Peyer's patch (tissue), 4 donors: ENCODE measurements at regions not wholly inside any gene's neighbourhood (a gene's known extent, or its start where the extent isn't known, plus 50 kb on each side); places are given as distances from the start of the nearest gene placed in this dataset.

Experiments used
- DNase-seq, 3 donors: peaks; one replicate each; pipeline ENCODE4 v3.0.0-alpha.2; 2017 to 2019
- H3K27ac ChIP-seq, 4 donors: fragments of 200-600 bp; sonication (generic); one replicate each; pipeline ENCODE4 v1.5.1; 2016 to 2019
- H3K27me3 ChIP-seq, 2 donors: fragments of 200-600 bp; sonication (generic); one replicate each; pipeline ENCODE4 v1.5.1; 2019
- H3K36me3 ChIP-seq, 3 donors: fragments of 200-600 bp; sonication (generic); one replicate each; pipeline ENCODE4 v1.5.1; 2016 to 2019
- H3K4me1 ChIP-seq, 4 donors: fragments of 200-600 bp; sonication (generic); one replicate each; pipeline ENCODE4 v1.5.1; 2016 to 2019
- H3K4me3 ChIP-seq, 4 donors: fragments of 200-600 bp; sonication (generic); 1 replicate in 3 of 4; 2 replicates in 1 of 4; pipeline ENCODE4 v1.5.1; 2016 to 2019; ENCODE audit warnings: mild to moderate bottlenecking in 1 of 4
- H3K9me3 ChIP-seq, 4 donors: fragments of 200-600 bp; sonication (generic); one replicate each; pipeline ENCODE4 v1.5.1; 2016 to 2019; ENCODE audit warnings: mild to moderate bottlenecking in 1 of 4
- CTCF ChIP-seq, 6 experiments: fragments of 450-650 bp in 4 of 6; fragments of 200-600 bp in 2 of 6; sonication (generic) in 1 of 6; IDR thresholded peaks; one replicate each; pipeline ENCODE4 v1.5.1; 2017 to 2019; ENCODE audit warnings: antibody characterized with exemption in 6 of 6, mild to moderate bottlenecking in 3 of 6, moderate library complexity in 1 of 6
- POLR2A ChIP-seq, 2 donors: fragments of 450-650 bp; IDR thresholded peaks; one replicate each; pipeline ENCODE4 v1.5.1; 2017; ENCODE audit warnings: antibody characterized with exemption in 2 of 2, mild to moderate bottlenecking in 2 of 2, moderate library complexity in 2 of 2

- no peaks in the 10 kb centered on the region for H3K27me3 ChIP-seq
- no peaks in the 10 kb centered on the region for H3K9me3 ChIP-seq
- no peaks in the 10 kb centered on the region for H3K4me1 ChIP-seq
- H3K36me3 ChIP-seq: no peaks in the 10 kb centered on the region
- TF ChIP-seq CTCF (IDR thresholded peaks at IDR 0.05): no peak
- no peak for TF ChIP-seq POLR2A (IDR thresholded peaks at IDR 0.05)
- H3K27ac ChIP-seq: no peak overlapping the region
- DNase-seq: no peak
- no peak overlapping the region for H3K4me3 ChIP-seq
These were observed 314.8 kb downstream of the DIPK2A start for GRCh38 chr3:144286235-144286910.

- no peaks in the 10 kb centered on the region for H3K4me1 ChIP-seq
- no peaks in the 10 kb centered on the region for H3K36me3 ChIP-seq
- H3K9me3 ChIP-seq: no peaks in the 10 kb centered on the region
- no peak overlapping the region for H3K27ac ChIP-seq
- no peak for DNase-seq
- TF ChIP-seq CTCF (IDR thresholded peaks at IDR 0.05): no peak
- no peak for TF ChIP-seq POLR2A (IDR thresholded peaks at IDR 0.05)
- no peaks in the 10 kb centered on the region for H3K27me3 ChIP-seq
- no peak overlapping the region for H3K4me3 ChIP-seq
These were observed 315.4 kb downstream of the DIPK2A start for GRCh38 chr3:144287001-144287400.

GRCh38 chr3:144289057-144289456 lies 317.4 kb downstream of the DIPK2A start:
- H3K4me1 ChIP-seq: no peaks in the 10 kb centered on the region
- no peaks in the 10 kb centered on the region for H3K27me3 ChIP-seq
- H3K9me3 ChIP-seq: no peaks in the 10 kb centered on the region
- H3K27ac ChIP-seq: no peak overlapping the region
- no peak overlapping the region for H3K4me3 ChIP-seq
- TF ChIP-seq POLR2A (IDR thresholded peaks at IDR 0.05): no peak
- TF ChIP-seq CTCF (IDR thresholded peaks at IDR 0.05): no peak
- no peaks in the 10 kb centered on the region for H3K36me3 ChIP-seq
- DNase-seq: no peak

- Histone ChIP-seq H3K27ac (no peak overlapping the region), H3K9me3 (no peaks in the 10 kb centered on the region), H3K27me3 (no peaks in the 10 kb centered on the region), H3K4me3 (no peak overlapping the region), H3K36me3 (no peaks in the 10 kb centered on the region), H3K4me1 (no peaks in the 10 kb centered on the region)
- TF ChIP-seq CTCF (IDR thresholded peaks at IDR 0.05): no peak
- TF ChIP-seq POLR2A (IDR thresholded peaks at IDR 0.05): no peak
- DNase-seq: no peak
These were observed 323.3 kb downstream of the DIPK2A start for GRCh38 chr3:144294659-144295538.

- TF ChIP-seq CTCF (IDR thresholded peaks at IDR 0.05): no peak
- TF ChIP-seq POLR2A (IDR thresholded peaks at IDR 0.05): no peak
- no peaks in the 10 kb centered on the region for H3K27me3 ChIP-seq
- H3K36me3 ChIP-seq: no peaks in the 10 kb centered on the region
- no peak overlapping the region for H3K4me3 ChIP-seq
- H3K4me1 ChIP-seq: no peaks in the 10 kb centered on the region
- DNase-seq: no peak
- H3K27ac ChIP-seq: no peak overlapping the region
- H3K9me3 ChIP-seq: no peaks in the 10 kb centered on the region
These were observed 324.0 kb downstream of the DIPK2A start for GRCh38 chr3:144295613-144296012.
